ENCODE measurements at regions not wholly inside any gene's neighbourhood (a gene's known extent, or its start where the extent isn't known, plus 50 kb on each side); places are given as distances from the start of the nearest gene placed in this dataset.

GRCh38 chr14:98754343-98755020 lies 517.5 kb downstream of the BCL11B start:
- peak; percentile 57 for DNase-seq

DNA sequence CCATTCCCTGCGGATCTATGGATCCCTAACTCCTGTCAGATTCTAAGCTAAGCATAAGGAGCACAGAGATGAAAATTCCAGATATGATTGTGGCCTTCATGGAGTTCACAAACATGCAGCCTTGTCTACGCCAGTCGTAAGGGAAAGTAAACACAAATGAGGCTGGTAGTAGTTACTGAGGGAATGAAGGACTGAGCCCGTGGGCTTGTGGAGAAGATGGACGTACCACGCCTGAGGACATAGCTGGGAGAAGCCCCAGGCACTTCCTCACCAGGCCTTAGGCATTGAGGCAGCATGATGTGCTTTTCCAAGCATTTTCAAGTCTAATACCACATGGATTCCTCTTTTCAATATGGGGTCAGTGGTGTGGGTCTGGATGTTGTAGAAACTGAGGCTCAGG lies 515.2 kb downstream of the BCL11B start:
- DNase-seq: no peak

- no peak for DNase-seq
These were observed 513.6 kb downstream of the BCL11B start for GRCh38 chr14:98758440-98758839.

DNA sequence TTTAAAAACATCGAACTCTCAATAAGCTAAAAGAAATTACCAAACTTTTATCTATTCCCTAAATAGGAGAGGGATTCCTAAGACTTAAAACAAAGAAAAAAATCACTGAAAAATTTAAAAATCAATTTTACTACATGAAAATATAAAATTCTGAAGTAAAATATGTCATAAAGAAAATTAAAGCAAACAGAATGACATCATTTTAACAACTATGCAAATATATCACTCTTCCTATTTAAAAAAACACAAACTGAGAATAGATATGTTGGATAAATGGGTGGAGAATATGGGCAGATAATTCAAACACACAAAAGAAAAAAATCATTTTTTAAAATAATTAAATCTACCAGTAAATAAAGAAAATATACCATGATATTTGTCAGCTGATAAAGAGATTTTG lies 510.0 kb downstream of the BCL11B start:
- DNase-seq: no peak

- DNase-seq: no peak
These were observed 505.2 kb downstream of the BCL11B start for GRCh38 chr14:98766818-98767217.

- DNase-seq: no peak
These were observed 502.7 kb downstream of the BCL11B start for GRCh38 chr14:98769326-98769725.

DNA sequence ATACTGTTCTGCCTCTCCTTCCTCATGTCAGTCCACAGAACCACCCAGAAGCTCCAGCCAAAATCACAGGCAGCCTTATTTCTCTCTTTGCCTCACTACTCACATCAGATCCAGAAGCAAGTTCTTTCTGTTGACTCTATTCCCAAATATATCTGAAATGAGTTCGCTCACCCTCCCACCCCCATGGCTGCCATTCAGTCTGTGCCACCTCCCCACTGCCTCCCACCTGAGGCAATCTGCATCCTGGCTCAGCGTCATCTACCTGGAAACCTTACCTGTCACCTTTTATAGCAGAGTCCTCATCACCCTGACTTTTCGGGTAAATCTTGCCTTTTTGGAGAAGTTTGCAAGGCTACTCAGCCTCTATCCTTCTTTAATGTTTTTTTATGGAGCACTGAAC lies 501.8 kb downstream of the BCL11B start:
- DNase-seq: no peak

- no peak for DNase-seq
These were observed 498.2 kb downstream of the BCL11B start for GRCh38 chr14:98773814-98774213.

- DNase-seq: no peak
These were observed 496.1 kb downstream of the BCL11B start for GRCh38 chr14:98775892-98776291.

DNA sequence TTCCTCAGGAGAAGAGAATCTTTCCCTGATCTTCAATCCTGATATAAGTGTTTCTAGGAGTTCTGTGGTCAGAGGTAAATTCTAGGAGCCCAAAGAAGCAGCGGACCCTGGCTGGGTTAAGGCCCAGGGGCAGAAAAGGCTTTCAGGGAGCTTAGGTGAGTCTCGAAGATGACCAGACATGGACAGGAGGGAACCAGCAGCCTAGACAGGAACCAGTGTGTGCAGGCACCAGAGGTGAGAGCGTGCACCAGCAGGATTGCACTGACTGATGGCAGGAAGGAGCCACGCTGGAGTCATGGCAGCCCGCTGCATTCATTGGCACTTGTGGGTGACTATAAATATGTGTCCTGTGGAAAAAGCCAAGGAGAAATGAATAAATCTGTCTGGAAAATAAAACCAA lies 489.9 kb downstream of the BCL11B start:
- no peak for DNase-seq

DNA sequence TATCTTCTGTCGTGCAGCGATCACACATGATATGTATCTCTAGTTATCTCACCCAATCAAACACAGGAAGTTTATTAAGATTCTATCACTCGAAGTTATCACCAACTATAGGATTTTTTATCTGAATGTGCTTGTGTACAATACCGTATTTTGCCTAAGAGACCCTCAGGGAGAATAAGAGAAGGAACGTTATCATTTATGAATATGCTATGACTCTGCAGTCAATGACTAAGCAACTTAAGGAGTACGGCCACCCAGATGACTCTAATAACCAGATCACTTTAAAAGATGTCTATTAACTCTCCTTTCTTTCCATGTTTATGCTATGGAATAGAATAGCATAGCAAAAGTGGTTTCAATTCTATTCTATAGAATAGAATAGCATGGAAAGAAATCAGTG lies 486.4 kb downstream of the BCL11B start:
- no peak for DNase-seq

- DNase-seq: no peak
These were observed 485.5 kb downstream of the BCL11B start for GRCh38 chr14:98786456-98786855.

DNA sequence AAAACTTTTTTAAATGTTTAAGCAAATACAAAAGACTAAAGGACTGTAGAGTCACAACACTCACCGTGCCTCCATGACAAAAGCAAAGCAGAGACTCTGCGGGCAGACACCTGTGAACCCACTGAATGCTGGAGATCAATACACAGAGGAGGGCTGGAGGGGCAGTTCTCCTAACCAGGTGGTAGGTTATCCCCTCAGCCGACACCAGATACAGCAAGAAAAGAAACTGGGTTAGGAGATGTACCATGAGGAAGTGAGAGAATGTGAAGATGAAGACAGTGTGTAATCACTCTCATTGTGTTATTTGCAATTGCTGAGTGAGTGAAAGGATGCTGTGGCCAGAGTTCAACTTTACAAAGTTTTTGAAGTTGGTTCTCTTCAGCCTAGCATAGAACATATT lies 480.3 kb downstream of the BCL11B start:
- DNase-seq: no peak

DNA sequence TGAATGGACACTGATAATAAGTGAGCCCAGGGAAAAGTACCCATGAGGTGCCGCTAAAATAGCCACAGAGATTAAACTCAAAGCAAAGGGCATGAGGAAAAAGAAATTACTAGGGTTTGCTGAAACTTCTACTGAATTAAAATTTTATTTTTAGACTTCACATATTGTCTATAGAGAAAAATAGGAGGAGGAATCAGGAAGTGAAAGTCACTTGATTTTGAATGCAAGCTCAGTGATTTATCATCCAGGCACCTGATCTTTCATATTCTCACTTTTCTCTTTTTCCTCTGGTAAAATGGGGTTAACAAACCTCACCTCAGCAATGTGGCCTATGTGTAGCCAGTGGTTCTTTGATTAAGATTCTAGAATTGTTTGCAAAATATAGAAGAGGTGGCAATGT lies 479.8 kb downstream of the BCL11B start:
- no peak for DNase-seq

DNA sequence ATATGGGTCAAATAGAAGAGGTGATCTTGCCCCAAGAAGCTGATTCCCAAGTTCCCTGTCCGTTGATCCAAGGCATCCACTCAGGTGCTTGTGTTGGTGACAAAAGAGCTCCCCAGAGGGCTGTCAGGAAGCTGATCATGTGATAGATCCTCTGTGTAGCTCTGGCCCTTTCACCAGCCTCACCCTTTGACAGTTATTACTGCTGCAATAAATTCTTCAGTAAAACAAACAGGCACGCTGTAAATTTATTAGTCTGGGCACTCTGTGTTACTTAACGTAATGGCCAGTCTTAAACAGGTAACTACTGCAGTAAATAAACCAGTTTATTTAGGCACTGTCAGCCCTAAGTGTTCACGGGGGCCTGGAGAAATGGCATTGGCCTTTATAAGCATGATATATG lies 473.9 kb downstream of the BCL11B start:
- DNase-seq: no peak

DNA sequence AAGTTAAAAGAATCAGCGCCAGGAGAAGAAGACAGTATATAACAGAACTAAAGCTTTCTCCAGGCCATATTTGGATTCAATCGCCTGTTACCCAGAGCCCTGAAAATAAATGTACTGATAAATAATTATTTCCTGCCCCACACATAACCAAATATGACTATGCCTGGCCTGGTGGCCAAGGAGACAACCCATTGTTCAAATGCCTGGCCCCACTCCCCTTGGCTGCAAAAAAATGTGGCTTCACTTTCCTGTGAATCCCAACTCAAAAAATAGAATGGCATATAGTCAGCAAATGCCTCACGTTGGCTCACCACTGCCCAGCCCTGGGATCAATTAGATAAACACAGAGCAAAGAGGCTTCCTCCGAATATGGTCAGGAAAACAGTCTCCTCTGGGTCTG lies 472.1 kb downstream of the BCL11B start:
- no peak for DNase-seq

DNA sequence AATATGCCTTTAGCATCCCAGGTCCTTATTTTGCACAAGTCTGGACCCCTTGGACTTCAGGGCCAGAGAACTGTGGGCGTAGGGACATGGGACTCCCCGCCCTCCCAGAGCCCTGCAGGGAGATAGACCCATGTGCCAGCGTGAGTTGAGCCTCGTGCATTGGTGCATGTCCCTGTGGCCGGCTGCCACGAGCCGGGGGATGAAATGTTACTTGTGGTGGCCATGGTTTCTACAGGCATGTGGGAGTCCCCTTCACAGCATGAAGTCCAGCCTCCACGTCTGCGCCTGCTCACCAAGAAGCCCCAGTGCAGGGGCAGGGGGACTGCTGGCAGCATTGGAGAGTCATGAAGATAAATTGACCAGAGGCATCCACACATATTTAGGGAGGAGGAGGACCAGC lies 470.0 kb downstream of the BCL11B start:
- no peak for DNase-seq

DNA sequence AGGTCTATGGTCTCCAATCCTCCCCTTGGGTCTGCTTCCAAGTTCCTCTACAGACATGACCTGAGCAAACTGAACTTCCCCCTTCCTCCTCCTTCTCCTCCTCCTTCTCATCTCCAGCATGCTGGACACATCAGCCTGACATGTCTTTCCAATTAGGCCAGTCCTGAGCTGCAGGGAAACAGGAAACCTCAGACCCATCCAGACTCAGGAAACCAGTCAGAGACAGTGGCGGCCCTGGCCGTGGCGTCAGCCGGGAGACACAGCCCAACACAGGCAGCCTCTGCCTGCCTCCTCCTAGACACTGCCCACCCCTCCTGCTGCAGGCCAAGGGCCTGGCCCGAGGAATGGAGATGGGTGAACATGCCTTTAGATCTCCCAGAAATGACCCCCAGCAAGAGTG lies 468.8 kb downstream of the BCL11B start:
- no peak for DNase-seq

DNA sequence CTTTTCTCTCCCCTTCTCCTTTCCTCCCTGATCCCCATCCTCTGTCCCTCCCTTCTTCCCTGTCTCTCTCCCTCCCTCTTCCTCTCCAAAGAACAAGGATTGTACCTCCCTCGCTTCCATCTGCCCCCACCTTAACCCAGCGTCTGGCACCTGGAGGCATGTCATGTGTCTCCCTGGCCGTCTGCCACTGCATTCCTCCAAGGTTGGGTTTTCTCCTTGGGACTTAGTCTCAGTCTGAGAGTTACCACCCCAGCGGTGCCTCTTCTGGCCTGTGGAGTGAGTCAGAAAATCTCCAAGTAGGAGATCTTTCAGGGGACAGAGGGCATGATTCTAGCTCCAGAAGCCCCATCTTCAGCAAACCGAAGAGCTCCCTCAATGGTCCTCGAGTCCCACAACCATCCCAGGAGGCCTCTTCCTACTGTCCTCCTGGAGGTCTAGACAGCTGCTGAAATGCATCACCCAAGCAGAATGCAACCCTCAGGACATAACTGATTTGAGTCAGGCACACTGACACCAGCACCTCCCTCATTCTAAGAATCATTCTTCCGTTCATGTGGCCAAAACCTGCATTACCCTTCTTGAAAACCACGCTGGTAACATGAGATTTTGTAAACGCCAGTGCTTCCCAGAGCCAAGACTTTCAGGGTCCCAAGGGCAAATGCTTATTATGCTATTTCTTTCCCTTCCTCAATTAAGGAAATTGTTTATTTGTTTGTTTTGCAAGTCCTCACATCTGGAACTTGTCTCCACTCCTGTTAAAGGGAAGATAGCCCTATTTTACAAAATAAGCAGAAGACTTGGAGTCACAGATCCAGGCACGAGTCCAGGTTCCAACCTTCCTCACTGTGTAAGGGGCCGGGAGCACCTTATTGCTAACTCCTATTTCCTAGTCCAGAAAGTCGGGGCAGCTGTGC lies 463.2 kb downstream of the BCL11B start:
- no peak for DNase-seq

GRCh38 chr14:98816195-98816594 lies 455.8 kb downstream of the BCL11B start:
- no peak for DNase-seq

DNA sequence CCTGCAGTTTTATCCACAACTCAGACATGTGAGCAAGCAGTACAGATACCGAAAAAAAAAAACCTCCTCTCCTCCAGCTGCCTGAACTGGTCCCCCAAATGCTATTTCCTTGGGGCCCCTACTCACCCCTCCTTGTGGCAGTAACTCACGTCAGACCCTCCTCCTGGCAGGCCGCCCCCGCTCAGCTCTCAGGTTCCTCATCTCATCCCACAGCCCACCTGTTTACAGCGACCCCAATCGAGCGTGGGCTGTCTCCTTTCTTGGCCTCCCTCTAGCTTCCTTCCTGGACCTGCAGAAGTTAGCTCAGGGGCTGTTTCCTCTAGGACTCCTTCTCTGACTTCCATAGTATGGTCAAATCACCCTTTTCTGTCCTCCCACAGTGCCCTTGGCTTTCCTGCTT lies 455.3 kb downstream of the BCL11B start:
- DNase-seq: no peak

DNA sequence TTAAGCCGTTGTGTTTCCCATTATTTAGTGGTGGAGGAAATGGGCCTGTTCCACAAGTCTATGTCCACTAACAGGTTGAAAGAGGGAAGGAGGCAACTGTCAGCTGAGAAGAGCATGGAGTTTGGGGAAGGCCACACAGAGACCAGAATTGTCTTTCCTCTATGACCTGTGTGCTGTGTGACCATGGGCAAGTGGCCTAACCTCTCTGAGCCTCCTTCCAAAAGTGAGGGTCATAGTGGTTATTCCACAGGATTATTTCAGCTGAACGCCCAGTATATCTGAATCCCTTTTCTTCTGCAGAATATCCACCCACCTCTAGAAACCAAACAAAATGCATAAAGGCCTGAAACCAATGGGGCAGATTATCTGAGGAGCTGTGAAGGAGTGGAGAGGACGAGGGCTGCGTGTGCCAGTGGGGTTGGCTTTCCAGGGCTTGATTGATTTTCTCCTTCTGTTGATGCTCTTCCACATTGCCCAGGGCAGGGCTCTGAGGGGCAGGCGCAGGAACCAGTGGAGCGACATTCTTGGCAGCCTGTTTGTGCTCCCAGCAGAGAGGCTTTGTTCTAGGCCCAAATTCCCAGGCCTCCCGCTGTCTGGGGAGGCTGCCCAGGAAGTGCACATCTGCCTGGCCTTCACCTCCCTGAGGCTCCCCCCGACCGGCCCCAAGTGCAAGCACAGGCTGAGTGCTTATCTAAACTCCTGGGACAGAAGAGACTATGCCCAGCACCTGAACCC lies 452.7 kb downstream of the BCL11B start:
- DNase-seq: no peak

GRCh38 chr14:98819867-98820206 lies 452.2 kb downstream of the BCL11B start:
- no peak for DNase-seq

DNA sequence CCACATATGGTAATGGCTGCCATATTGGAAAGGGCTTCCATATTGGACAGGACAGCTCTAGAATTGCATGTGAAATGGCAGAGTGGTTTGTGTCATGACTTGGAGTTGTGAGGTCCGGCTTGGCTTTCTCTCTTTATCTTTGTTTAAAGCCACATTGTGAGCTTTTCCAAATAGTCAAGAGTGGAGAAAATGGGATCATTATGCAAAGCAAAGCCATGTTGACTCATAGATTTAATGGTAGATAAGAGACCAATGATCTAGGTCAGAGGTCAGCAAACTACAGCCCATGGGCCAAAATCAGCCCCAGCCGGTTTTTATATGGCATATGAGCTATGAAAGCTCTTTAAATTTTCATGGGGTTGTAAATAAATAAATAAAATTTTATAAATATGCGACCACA lies 449.1 kb downstream of the BCL11B start:
- DNase-seq: no peak

Measured in inflammatory macrophage treated with lipopolysaccharide for 4 hours (primary cell).